HEK293 (cell line): ENCODE measurements at regions not wholly inside any gene's neighbourhood (a gene's known extent, or its start where the extent isn't known, plus 50 kb on each side); places are given as distances from the start of the nearest gene placed in this dataset.

ENCODE experiments used
- CTCF ChIP-seq: fragments of 450-650 bp; formaldehyde crosslinking; IDR thresholded peaks from 2 replicates; pipeline ENCODE4 v1.5.1; 2016; ENCODE audit warnings: missing biosample characterization, missing genetic modification characterization
- MEIS1 ChIP-seq: sonication (generic); formaldehyde crosslinking; IDR thresholded peaks from 2 replicates; pipeline ENCODE4 v1.8.1; 2022; ENCODE audit warnings: missing genetic modification reagents, mild to moderate bottlenecking, borderline replicate concordance
- PATZ1 ChIP-seq: fragments of 450-650 bp; formaldehyde crosslinking; IDR thresholded peaks from 2 replicates; pipeline ENCODE4 v1.5.1; 2016; ENCODE audit warnings: missing biosample characterization, missing genetic modification characterization
- REST ChIP-seq: fragments of 450-650 bp; formaldehyde crosslinking; IDR thresholded peaks from 2 replicates; pipeline ENCODE4 v1.5.1; 2016; ENCODE audit warnings: missing biosample characterization, missing genetic modification characterization
- ZBTB11 ChIP-seq: fragments of 450-650 bp; formaldehyde crosslinking; conservative IDR thresholded peaks from 2 replicates; pipeline ENCODE4 v1.5.1; 2016; ENCODE audit warnings: low read depth, missing biosample characterization, missing genetic modification characterization
- ZBTB26 ChIP-seq: fragments of 450-650 bp; formaldehyde crosslinking; optimal IDR thresholded peaks from 2 replicates; pipeline ENCODE3; 2016; ENCODE audit warnings: missing biosample characterization, mild to moderate bottlenecking, missing genetic modification characterization
- ZBTB44 ChIP-seq: fragments of 450-650 bp; IDR thresholded peaks from 2 replicates; pipeline ENCODE4 v1.5.1; 2018; ENCODE audit warnings: missing biosample characterization, mild to moderate bottlenecking, missing genetic modification characterization
- ZNF580 ChIP-seq: fragments of 450-650 bp; formaldehyde crosslinking; IDR thresholded peaks from 2 replicates; pipeline ENCODE4 v1.5.1; 2016; ENCODE audit warnings: missing biosample characterization, missing genetic modification characterization
- ZSCAN5A ChIP-seq: fragments of 450-650 bp; formaldehyde crosslinking; IDR thresholded peaks from 2 replicates; pipeline ENCODE4 v1.5.1; 2016; ENCODE audit warnings: missing biosample characterization, missing genetic modification characterization

- no peak for TF ChIP-seq ZBTB44 (tag by site-specific recombination)
- no peak for TF ChIP-seq ZNF580 (tag by site-specific recombination)
- TF ChIP-seq ZSCAN5A (tag by site-specific recombination), result no peak
- TF ChIP-seq PATZ1 (tag by site-specific recombination), result no peak
- no peak for TF ChIP-seq CTCF (tag by site-specific recombination)
- TF ChIP-seq MEIS1 (CRISPR knock-in tag), result no peak
- no peak for TF ChIP-seq REST (tag by site-specific recombination)
- TF ChIP-seq ZBTB11 (tag by site-specific recombination), result no peak
- TF ChIP-seq ZBTB26, result no peak
Measured at GRCh38 chr3:104906001-104906639, 460.6 kb upstream of the ALCAM start.
